ENCODE measurements at regions not wholly inside any gene's neighbourhood (a gene's known extent, or its start where the extent isn't known, plus 50 kb on each side); places are given as distances from the start of the nearest gene placed in this dataset.

GRCh38 chr18:25454270-25454659 lies 102.3 kb upstream of the ZNF521 start:
- H3K36me3 Mint-ChIP-seq (ENCODE audit: unreplicated experiment) = no peaks in the 10 kb centered on the region
- H3K4me3 Mint-ChIP-seq (ENCODE audit: unreplicated experiment) = no peak overlapping the region
- H3K4me1 Mint-ChIP-seq (ENCODE audit: unreplicated experiment) = peaks cover 21% of the 10 kb centered on the region
- peaks cover 19% of the 10 kb centered on the region for H3K9me3 Mint-ChIP-seq (ENCODE audit: unreplicated experiment)
- H3K27ac Mint-ChIP-seq (ENCODE audit: unreplicated experiment) = no peak overlapping the region
- no peak for TF ChIP-seq CTCF (IDR thresholded peaks at IDR 0.05)
- no peak for DNase-seq (ENCODE audit: extremely low spot score, unreplicated experiment)
- peaks cover 5% of the 10 kb centered on the region for H3K27me3 Mint-ChIP-seq (ENCODE audit: unreplicated experiment)

- Mint-ChIP-seq H3K4me1 (ENCODE audit: unreplicated experiment) (peaks cover 21% of the 10 kb centered on the region), H3K27ac (ENCODE audit: unreplicated experiment) (no peak overlapping the region), H3K36me3 (ENCODE audit: unreplicated experiment) (no peaks in the 10 kb centered on the region), H3K27me3 (ENCODE audit: unreplicated experiment) (peaks cover 5% of the 10 kb centered on the region), H3K9me3 (ENCODE audit: unreplicated experiment) (peaks cover 19% of the 10 kb centered on the region), H3K4me3 (ENCODE audit: unreplicated experiment) (no peak overlapping the region)
- TF ChIP-seq CTCF (IDR thresholded peaks at IDR 0.05) = no peak
- no peak for DNase-seq (ENCODE audit: extremely low spot score, unreplicated experiment)
These were observed 101.7 kb upstream of the ZNF521 start for GRCh38 chr18:25453556-25454269.

- DNase-seq (ENCODE audit: extremely low spot score, unreplicated experiment) = no peak
- H3K27me3 Mint-ChIP-seq (ENCODE audit: unreplicated experiment) = peaks cover 5% of the 10 kb centered on the region
- no peaks in the 10 kb centered on the region for H3K36me3 Mint-ChIP-seq (ENCODE audit: unreplicated experiment)
- no peak for TF ChIP-seq CTCF (IDR thresholded peaks at IDR 0.05)
- H3K27ac Mint-ChIP-seq (ENCODE audit: unreplicated experiment) = no peak overlapping the region
- peaks cover 23% of the 10 kb centered on the region for H3K9me3 Mint-ChIP-seq (ENCODE audit: unreplicated experiment)
- H3K4me3 Mint-ChIP-seq (ENCODE audit: unreplicated experiment) = no peak overlapping the region
- peaks cover 5% of the 10 kb centered on the region for H3K4me1 Mint-ChIP-seq (ENCODE audit: unreplicated experiment)
These were observed 99.2 kb upstream of the ZNF521 start for GRCh38 chr18:25451077-25451658.

- no peak for DNase-seq (ENCODE audit: extremely low spot score, unreplicated experiment)
- peaks cover 5% of the 10 kb centered on the region for H3K27me3 Mint-ChIP-seq (ENCODE audit: unreplicated experiment)
- peaks cover 23% of the 10 kb centered on the region for H3K9me3 Mint-ChIP-seq (ENCODE audit: unreplicated experiment)
- no peak overlapping the region for H3K4me3 Mint-ChIP-seq (ENCODE audit: unreplicated experiment)
- no peak for TF ChIP-seq CTCF (IDR thresholded peaks at IDR 0.05)
- no peak overlapping the region for H3K27ac Mint-ChIP-seq (ENCODE audit: unreplicated experiment)
- H3K36me3 Mint-ChIP-seq (ENCODE audit: unreplicated experiment) = no peaks in the 10 kb centered on the region
- H3K4me1 Mint-ChIP-seq (ENCODE audit: unreplicated experiment) = peaks cover 3% of the 10 kb centered on the region
These were observed 97.1 kb upstream of the ZNF521 start for GRCh38 chr18:25449046-25449445.

- Mint-ChIP-seq H3K27ac (ENCODE audit: unreplicated experiment) (no peak overlapping the region), H3K9me3 (ENCODE audit: unreplicated experiment) (peaks cover 23% of the 10 kb centered on the region), H3K27me3 (ENCODE audit: unreplicated experiment) (peaks cover 5% of the 10 kb centered on the region), H3K36me3 (ENCODE audit: unreplicated experiment) (no peaks in the 10 kb centered on the region), H3K4me3 (ENCODE audit: unreplicated experiment) (no peak overlapping the region), H3K4me1 (ENCODE audit: unreplicated experiment) (no peaks in the 10 kb centered on the region)
- no peak for DNase-seq (ENCODE audit: extremely low spot score, unreplicated experiment)
- no peak for TF ChIP-seq CTCF (IDR thresholded peaks at IDR 0.05)
These were observed 95.0 kb upstream of the ZNF521 start for GRCh38 chr18:25446972-25447371.

Data from osteocyte (in vitro differentiated cells).